Astrocyte of the spinal cord (primary cell): ENCODE measurements at regions not wholly inside any gene's neighbourhood (a gene's known extent, or its start where the extent isn't known, plus 50 kb on each side); places are given as distances from the start of the nearest gene placed in this dataset.

ENCODE experiments used
- DNase-seq: peaks from one replicate; pipeline ENCODE4 v3.0.0; 2011; ENCODE audit warnings: low read depth, low spot score
- H3K4me3 ChIP-seq: 2 replicates; pipeline ENCODE4 v1.5.1; 2011; ENCODE audit warnings: low read depth, mild to moderate bottlenecking, low read length, moderate library complexity
- CTCF ChIP-seq: IDR thresholded peaks from 2 replicates; pipeline ENCODE4 v1.5.1; 2012; ENCODE audit warnings: low read depth, mild to moderate bottlenecking, low read length, inconsistent platforms
- in situ Hi-C: cut with HindIII; loops from 2 replicates; pipeline ENCODE4 v1.10.0; 2017; ENCODE audit warnings: low sequenced_read_pairs

GRCh38 chr21:36532769-36533467 lies 53.0 kb upstream of the CLDN14 start:
- in situ Hi-C loops: no loop called here
- TF ChIP-seq CTCF: no peak
- no peak overlapping the region for H3K4me3 ChIP-seq
- no peak for DNase-seq

- in situ Hi-C loops: no loop called here
- no peak for TF ChIP-seq CTCF
- no peak for DNase-seq
- H3K4me3 ChIP-seq: no peak overlapping the region
Observed at GRCh38 chr21:36533468-36533848, 53.5 kb upstream of the CLDN14 start.

GRCh38 chr21:36534656-36535055 lies 54.7 kb upstream of the CLDN14 start:
- in situ Hi-C loops: no loop called here
- DNase-seq: no peak
- no peak overlapping the region for H3K4me3 ChIP-seq
- TF ChIP-seq CTCF: no peak

- TF ChIP-seq CTCF: no peak
- H3K4me3 ChIP-seq: no peak overlapping the region
- no peak for DNase-seq
- in situ Hi-C loops: no loop called here
Observed at GRCh38 chr21:36535618-36536241, 55.8 kb upstream of the CLDN14 start.

GRCh38 chr21:36538761-36539160 lies 58.8 kb upstream of the CLDN14 start:
- H3K4me3 ChIP-seq: no peak overlapping the region
- DNase-seq: no peak
- in situ Hi-C loops: no loop called here
- no peak for TF ChIP-seq CTCF

GRCh38 chr21:36539434-36540150 lies 59.7 kb upstream of the CLDN14 start:
- no peak for DNase-seq
- in situ Hi-C loops: no loop called here
- TF ChIP-seq CTCF: no peak
- no peak overlapping the region for H3K4me3 ChIP-seq
